GM12872 (cell line): ENCODE measurements at regions not wholly inside any gene's neighbourhood (a gene's known extent, or its start where the extent isn't known, plus 50 kb on each side); places are given as distances from the start of the nearest gene placed in this dataset.

Source experiments
- CTCF ChIP-seq: IDR thresholded peaks from 3 replicates; pipeline ENCODE4 v1.5.1; 2011; ENCODE audit warnings: low read depth, mild to moderate bottlenecking, low read length, moderate library complexity; ENCODE audit not compliant: insufficient read depth

- no peak for TF ChIP-seq CTCF
Observed at GRCh38 chr3:1036207-1036826, 56.5 kb upstream of the CNTN6 start.

GRCh38 chr3:1037631-1038030 lies 55.2 kb upstream of the CNTN6 start:
- no peak for TF ChIP-seq CTCF
